ENCODE measurements at regions not wholly inside any gene's neighbourhood (a gene's known extent, or its start where the extent isn't known, plus 50 kb on each side); places are given as distances from the start of the nearest gene placed in this dataset.

DNA sequence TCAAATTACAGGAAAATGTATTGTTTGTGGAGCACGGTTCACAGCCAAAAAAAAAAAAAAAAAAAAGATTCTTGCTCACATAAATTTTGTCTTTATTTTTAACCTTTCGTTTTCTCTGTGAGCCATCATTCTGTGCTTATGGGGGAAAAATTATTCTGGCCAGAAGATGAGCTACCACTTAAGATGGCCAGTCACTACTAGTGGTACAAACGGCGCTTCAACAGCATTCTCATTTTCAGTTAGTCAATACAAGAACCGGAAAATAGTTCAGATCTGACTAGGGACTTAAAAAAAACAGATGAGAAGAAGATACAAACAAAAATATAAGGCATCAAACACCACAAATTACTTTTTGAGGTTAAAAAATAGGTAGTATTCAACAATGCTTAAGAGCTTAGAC is 158.6 kb upstream of the CNTN5 start:
- BruUV-seq (replicated peaks), result no TSS peak
- Histone ChIP-seq H3K79me2 (ENCODE audit: control insufficient read depth, insufficient read depth, low read length) (no peaks in the 10 kb centered on the region), H3K36me3 (ENCODE audit: control insufficient read depth in 2 of 2, extremely low read depth in 1 of 2, insufficient read depth in 2 of 2, low read length in 2 of 2) (no peaks in the 10 kb centered on the region), H3K27me3 (ENCODE audit: control insufficient read depth in 2 of 2, insufficient read depth in 2 of 2, low read length in 2 of 2) (no peaks in the 10 kb centered on the region), H2AFZ (ENCODE audit: low read depth, low read length) (no peak overlapping the region), H3K4me3 (replicated peaks in 1 of 3; ENCODE audit: insufficient read depth in 1 of 3, low read depth in 1 of 3, low read length in 3 of 3) (no peak overlapping the region), H3K9me3 (replicated peaks; ENCODE audit: control insufficient read depth, insufficient read depth, low read length) (peaks cover 3% of the 10 kb centered on the region), H3K9me1 (replicated peaks; ENCODE audit: control insufficient read depth, extremely low read depth, insufficient read depth, low read length) (no peaks in the 10 kb centered on the region), H3K4me1 (ENCODE audit: control insufficient read depth, extremely low read depth, insufficient read depth, low read length) (no peaks in the 10 kb centered on the region), H3K4me2 (ENCODE audit: insufficient read depth, low read length) (no peak overlapping the region), H3K9ac (replicated peaks; ENCODE audit: extremely low read depth, insufficient read depth, low read length) (no peak overlapping the region), H4K20me1 (replicated peaks; ENCODE audit: control insufficient read depth, extremely low read depth, insufficient read depth, low read length) (no peaks in the 10 kb centered on the region), H3K27ac (ENCODE audit: insufficient read depth, low read depth, low read length) (no peak overlapping the region)
- no peak for TF ChIP-seq JUN (IDR thresholded peaks at IDR 0.05; ENCODE audit: borderline replicate concordance, insufficient read depth, insufficient read length, low read depth)
- POLR2A ChIA-PET, result no interaction called here
- dilution Hi-C loops (cut with MboI; ENCODE audit: extremely low pct_ligation_motif_present, low sequenced_read_pairs) (no loop called here), intact Hi-C loops (cut with micrococcal nuclease) (no loop called here)
- no peak for DNase-seq (ENCODE audit: low read depth, low spot score)
- CTCF ChIA-PET, result no interaction called here
- no peak for FAIRE-seq

DNA sequence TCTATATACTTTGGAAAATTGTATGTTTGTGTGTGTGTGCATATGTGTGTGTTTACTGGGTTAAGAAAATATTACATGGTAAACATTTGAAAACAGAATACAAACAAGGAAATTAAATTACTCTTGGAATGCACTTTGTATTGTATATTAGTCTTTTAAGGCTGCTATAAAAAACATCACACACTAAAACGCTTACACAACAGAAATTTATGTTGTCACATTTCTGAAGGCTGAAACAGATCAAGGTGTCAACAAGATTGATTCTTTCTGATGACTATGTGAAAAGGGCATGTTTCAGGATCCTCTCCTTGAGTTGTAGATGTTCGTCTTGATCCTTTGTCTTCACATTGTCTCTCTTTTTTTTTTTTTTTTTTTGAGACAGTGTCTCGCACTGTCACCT is 149.1 kb upstream of the CNTN5 start:
- Histone ChIP-seq H3K4me3 (replicated peaks in 1 of 3; ENCODE audit: insufficient read depth in 1 of 3, low read depth in 1 of 3, low read length in 3 of 3) (no peak overlapping the region), H3K4me1 (ENCODE audit: control insufficient read depth, extremely low read depth, insufficient read depth, low read length) (no peaks in the 10 kb centered on the region), H3K27ac (ENCODE audit: insufficient read depth, low read depth, low read length) (no peak overlapping the region), H3K36me3 (ENCODE audit: control insufficient read depth in 2 of 2, extremely low read depth in 1 of 2, insufficient read depth in 2 of 2, low read length in 2 of 2) (no peaks in the 10 kb centered on the region), H4K20me1 (replicated peaks; ENCODE audit: control insufficient read depth, extremely low read depth, insufficient read depth, low read length) (no peaks in the 10 kb centered on the region), H3K4me2 (ENCODE audit: insufficient read depth, low read length) (no peak overlapping the region), H3K9me1 (replicated peaks; ENCODE audit: control insufficient read depth, extremely low read depth, insufficient read depth, low read length) (no peaks in the 10 kb centered on the region), H3K9me3 (replicated peaks; ENCODE audit: control insufficient read depth, insufficient read depth, low read length) (no peaks in the 10 kb centered on the region), H3K79me2 (ENCODE audit: control insufficient read depth, insufficient read depth, low read length) (no peaks in the 10 kb centered on the region), H3K27me3 (ENCODE audit: control insufficient read depth in 2 of 2, insufficient read depth in 2 of 2, low read length in 2 of 2) (no peaks in the 10 kb centered on the region), H3K9ac (replicated peaks; ENCODE audit: extremely low read depth, insufficient read depth, low read length) (no peak overlapping the region), H2AFZ (ENCODE audit: low read depth, low read length) (no peak overlapping the region)
- no peak for FAIRE-seq
- no TSS peak for BruUV-seq (replicated peaks)
- POLR2A ChIA-PET, result no interaction called here
- TF ChIP-seq POLR2AphosphoS5 (IDR thresholded peaks at IDR 0.05; ENCODE audit: insufficient read depth, low read depth, low read length) (no peak), FOS (IDR thresholded peaks at IDR 0.05; ENCODE audit: borderline replicate concordance, insufficient read depth, low read length) (no peak), POLR2A (IDR thresholded peaks at IDR 0.05; ENCODE audit: low read depth, low read length) (no peak), GATA2 (IDR thresholded peaks at IDR 0.05; ENCODE audit: insufficient read depth, insufficient read length, low read depth, low read length) (no peak), EZH2 (IDR thresholded peaks at IDR 0.05; ENCODE audit: borderline replicate concordance, low read depth, low read length, severe bottlenecking) (no peak), MYC (IDR thresholded peaks at IDR 0.05; ENCODE audit: low read depth, low read length) (no peak), JUN (IDR thresholded peaks at IDR 0.05; ENCODE audit: borderline replicate concordance, insufficient read depth, insufficient read length, low read depth) (no peak)
- TF ChIP-seq, protein P1, sequence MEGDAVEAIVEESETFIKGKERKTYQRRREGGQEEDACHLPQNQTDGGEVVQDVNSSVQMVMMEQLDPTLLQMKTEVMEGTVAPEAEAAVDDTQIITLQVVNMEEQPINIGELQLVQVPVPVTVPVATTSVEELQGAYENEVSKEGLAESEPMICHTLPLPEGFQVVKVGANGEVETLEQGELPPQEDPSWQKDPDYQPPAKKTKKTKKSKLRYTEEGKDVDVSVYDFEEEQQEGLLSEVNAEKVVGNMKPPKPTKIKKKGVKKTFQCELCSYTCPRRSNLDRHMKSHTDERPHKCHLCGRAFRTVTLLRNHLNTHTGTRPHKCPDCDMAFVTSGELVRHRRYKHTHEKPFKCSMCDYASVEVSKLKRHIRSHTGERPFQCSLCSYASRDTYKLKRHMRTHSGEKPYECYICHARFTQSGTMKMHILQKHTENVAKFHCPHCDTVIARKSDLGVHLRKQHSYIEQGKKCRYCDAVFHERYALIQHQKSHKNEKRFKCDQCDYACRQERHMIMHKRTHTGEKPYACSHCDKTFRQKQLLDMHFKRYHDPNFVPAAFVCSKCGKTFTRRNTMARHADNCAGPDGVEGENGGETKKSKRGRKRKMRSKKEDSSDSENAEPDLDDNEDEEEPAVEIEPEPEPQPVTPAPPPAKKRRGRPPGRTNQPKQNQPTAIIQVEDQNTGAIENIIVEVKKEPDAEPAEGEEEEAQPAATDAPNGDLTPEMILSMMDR (IDR thresholded peaks at IDR 0.05; ENCODE audit: extremely low read depth in 1 of 2, insufficient read depth in 1 of 2, low read depth in 1 of 2, low read length in 2 of 2), result no peak
- TF ChIP-seq, protein P2, sequence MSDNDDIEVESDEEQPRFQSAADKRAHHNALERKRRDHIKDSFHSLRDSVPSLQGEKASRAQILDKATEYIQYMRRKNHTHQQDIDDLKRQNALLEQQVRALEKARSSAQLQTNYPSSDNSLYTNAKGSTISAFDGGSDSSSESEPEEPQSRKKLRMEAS (IDR thresholded peaks at IDR 0.05; ENCODE audit: insufficient read depth, insufficient read length), result no peak
- dilution Hi-C loops (cut with MboI; ENCODE audit: extremely low pct_ligation_motif_present, low sequenced_read_pairs) (no loop called here), intact Hi-C loops (cut with micrococcal nuclease) (no loop called here)
- DNase-seq (ENCODE audit: low read depth, low spot score), result no peak
- CTCF ChIA-PET, result no interaction called here

Data from endothelial cell of umbilical vein (primary cell).